ENCODE measurements at regions not wholly inside any gene's neighbourhood (a gene's known extent, or its start where the extent isn't known, plus 50 kb on each side); places are given as distances from the start of the nearest gene placed in this dataset.

GRCh38 chr4:116427666-116428065 is 657.7 kb downstream of the TRAM1L1 start:
- TF ChIP-seq CTCF (IDR thresholded peaks at IDR 0.05; ENCODE audit: low read depth, low read length), result no peak
- no peak overlapping the region for H3K4me3 ChIP-seq (replicated peaks in 1 of 2; ENCODE audit: low read depth in 2 of 2, low read length in 2 of 2)
- DNase-seq (ENCODE audit: low read depth in 2 of 2), result no peak

GRCh38 chr4:116413222-116413621 is 672.2 kb downstream of the TRAM1L1 start:
- no peak for DNase-seq (ENCODE audit: low read depth in 2 of 2)
- no peak for TF ChIP-seq CTCF (IDR thresholded peaks at IDR 0.05; ENCODE audit: low read depth, low read length)
- H3K4me3 ChIP-seq (replicated peaks in 1 of 2; ENCODE audit: low read depth in 2 of 2, low read length in 2 of 2), result no peak overlapping the region

- no peak overlapping the region for H3K4me3 ChIP-seq (replicated peaks in 1 of 2; ENCODE audit: low read depth in 2 of 2, low read length in 2 of 2)
- no peak for DNase-seq (ENCODE audit: low read depth in 2 of 2)
- TF ChIP-seq CTCF (IDR thresholded peaks at IDR 0.05; ENCODE audit: low read depth, low read length), result no peak
Observed at GRCh38 chr4:116401293-116401692, 684.1 kb downstream of the TRAM1L1 start.

- TF ChIP-seq CTCF (IDR thresholded peaks at IDR 0.05; ENCODE audit: low read depth, low read length), result no peak
- no peak for DNase-seq (ENCODE audit: low read depth in 2 of 2)
- no peak overlapping the region for H3K4me3 ChIP-seq (replicated peaks in 1 of 2; ENCODE audit: low read depth in 2 of 2, low read length in 2 of 2)
Observed at GRCh38 chr4:116400480-116400879, 684.9 kb downstream of the TRAM1L1 start.

GRCh38 chr4:116397714-116398113 is 687.7 kb downstream of the TRAM1L1 start:
- DNase-seq (ENCODE audit: low read depth in 2 of 2), result no peak
- no peak overlapping the region for H3K4me3 ChIP-seq (replicated peaks in 1 of 2; ENCODE audit: low read depth in 2 of 2, low read length in 2 of 2)
- TF ChIP-seq CTCF (IDR thresholded peaks at IDR 0.05; ENCODE audit: low read depth, low read length), result no peak

- no peak overlapping the region for H3K4me3 ChIP-seq (replicated peaks in 1 of 2; ENCODE audit: low read depth in 2 of 2, low read length in 2 of 2)
- no peak for DNase-seq (ENCODE audit: low read depth in 2 of 2)
- no peak for TF ChIP-seq CTCF (IDR thresholded peaks at IDR 0.05; ENCODE audit: low read depth, low read length)
Observed at GRCh38 chr4:116397291-116397690, 688.1 kb downstream of the TRAM1L1 start.

- TF ChIP-seq CTCF (IDR thresholded peaks at IDR 0.05; ENCODE audit: low read depth, low read length), result no peak
- no peak overlapping the region for H3K4me3 ChIP-seq (replicated peaks in 1 of 2; ENCODE audit: low read depth in 2 of 2, low read length in 2 of 2)
- no peak for DNase-seq (ENCODE audit: low read depth in 2 of 2)
Observed at GRCh38 chr4:116395408-116395807, 690.0 kb downstream of the TRAM1L1 start.
